PFSK-1 (cell line): ENCODE measurements at regions not wholly inside any gene's neighbourhood (a gene's known extent, or its start where the extent isn't known, plus 50 kb on each side); places are given as distances from the start of the nearest gene placed in this dataset.

Experiments
- REST ChIP-seq, 2 experiments: IDR thresholded peaks; 2 replicates each; pipeline versions ENCODE4 v1.6.1 to v1.8.0; 2011 to 2012; ENCODE audit warnings: low read depth in 2 of 2, low read length in 2 of 2, control low read depth in 1 of 2, inconsistent platforms in 1 of 2, mild to moderate bottlenecking in 1 of 2, moderate library complexity in 1 of 2; ENCODE audit not compliant: insufficient read depth in 1 of 2
- SIN3A ChIP-seq: IDR thresholded peaks from 2 replicates; pipeline ENCODE4 v1.6.1; 2012; ENCODE audit warnings: mild to moderate bottlenecking, low read length, moderate library complexity, borderline replicate concordance; ENCODE audit not compliant: insufficient read depth
- TAF1 ChIP-seq: IDR thresholded peaks from 2 replicates; pipeline ENCODE4 v1.6.1; 2012; ENCODE audit warnings: low read length, control low read depth, borderline replicate concordance; ENCODE audit not compliant: insufficient read depth

DNA sequence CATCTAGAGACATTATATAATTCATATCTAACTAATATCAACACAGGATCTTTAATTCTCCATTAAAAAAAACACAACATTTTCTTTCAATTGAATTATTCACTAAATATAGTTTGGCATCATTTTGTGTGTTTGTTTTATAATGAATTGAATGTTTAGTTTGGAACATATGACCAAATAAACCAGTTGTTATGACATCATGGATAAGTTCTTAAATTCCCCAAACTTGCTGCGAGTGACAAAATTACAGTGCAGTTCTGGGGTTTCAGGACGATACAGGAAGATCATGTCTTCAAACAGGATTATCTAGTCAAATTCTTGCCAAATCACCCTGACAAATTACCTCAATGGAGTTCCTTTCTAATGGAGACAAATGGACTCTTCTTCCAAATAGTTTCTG is 473.6 kb downstream of the EPM2A start:
- TF ChIP-seq SIN3A (no peak), TAF1 (no peak), REST (IDR thresholded peaks at IDR 0.05; ENCODE audit: insufficient read depth in 1 of 2, low read depth in 2 of 2, low read length in 2 of 2) (no peak)
